ENCODE measurements at regions not wholly inside any gene's neighbourhood (a gene's known extent, or its start where the extent isn't known, plus 50 kb on each side); places are given as distances from the start of the nearest gene placed in this dataset.

DNA sequence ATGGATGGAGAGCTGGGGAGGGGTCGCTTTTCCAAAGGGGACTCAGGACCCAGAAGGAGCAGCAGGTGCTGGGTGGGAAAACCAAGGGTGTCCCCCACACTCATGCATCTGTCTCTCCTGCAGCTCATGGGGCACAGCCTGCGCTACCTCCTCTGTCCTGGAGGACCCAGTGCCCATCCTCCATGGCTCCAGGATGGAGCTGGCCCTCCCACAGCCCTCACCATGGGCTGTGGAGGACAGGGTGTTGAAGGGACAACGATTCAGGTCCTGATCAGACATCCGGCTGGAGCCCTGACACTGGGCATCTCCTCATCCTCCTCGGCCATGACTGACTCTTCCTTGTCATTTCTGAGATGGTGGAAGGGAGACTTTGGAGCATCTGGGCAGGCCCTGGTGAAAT, 97.9 kb upstream of the SULF2 start:
- TF ChIP-seq, protein P1, sequence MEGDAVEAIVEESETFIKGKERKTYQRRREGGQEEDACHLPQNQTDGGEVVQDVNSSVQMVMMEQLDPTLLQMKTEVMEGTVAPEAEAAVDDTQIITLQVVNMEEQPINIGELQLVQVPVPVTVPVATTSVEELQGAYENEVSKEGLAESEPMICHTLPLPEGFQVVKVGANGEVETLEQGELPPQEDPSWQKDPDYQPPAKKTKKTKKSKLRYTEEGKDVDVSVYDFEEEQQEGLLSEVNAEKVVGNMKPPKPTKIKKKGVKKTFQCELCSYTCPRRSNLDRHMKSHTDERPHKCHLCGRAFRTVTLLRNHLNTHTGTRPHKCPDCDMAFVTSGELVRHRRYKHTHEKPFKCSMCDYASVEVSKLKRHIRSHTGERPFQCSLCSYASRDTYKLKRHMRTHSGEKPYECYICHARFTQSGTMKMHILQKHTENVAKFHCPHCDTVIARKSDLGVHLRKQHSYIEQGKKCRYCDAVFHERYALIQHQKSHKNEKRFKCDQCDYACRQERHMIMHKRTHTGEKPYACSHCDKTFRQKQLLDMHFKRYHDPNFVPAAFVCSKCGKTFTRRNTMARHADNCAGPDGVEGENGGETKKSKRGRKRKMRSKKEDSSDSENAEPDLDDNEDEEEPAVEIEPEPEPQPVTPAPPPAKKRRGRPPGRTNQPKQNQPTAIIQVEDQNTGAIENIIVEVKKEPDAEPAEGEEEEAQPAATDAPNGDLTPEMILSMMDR (conservative IDR thresholded peaks at IDR 0.05 in 1 of 2, IDR thresholded peaks at IDR 0.05 in 1 of 2; ENCODE audit: extremely low read depth in 1 of 2, insufficient read depth in 1 of 2, low read depth in 1 of 2, low read length in 2 of 2) = no peak
- no peak for TF ChIP-seq EZH2 (IDR thresholded peaks at IDR 0.05; ENCODE audit: borderline replicate concordance, low read length)

Data from mammary epithelial cell (primary cell).